GM13977 (cell line): ENCODE measurements at regions not wholly inside any gene's neighbourhood (a gene's known extent, or its start where the extent isn't known, plus 50 kb on each side); places are given as distances from the start of the nearest gene placed in this dataset.
"Not testable (repeated sequence)": the region's sequence is repeated elsewhere in the genome, so short reads cannot be mapped to it uniquely, and the experiment has no call there.

Experiments
- DNase-seq: peaks from one replicate; pipeline ENCODE4 v3.0.0; 2012; ENCODE audit warnings: low spot score
- CTCF ChIP-seq: IDR thresholded peaks from 2 replicates; pipeline ENCODE4 v1.5.1; 2012; ENCODE audit warnings: mild to moderate bottlenecking, control low read depth; ENCODE audit not compliant: insufficient read depth; ENCODE audit errors: extremely low read depth, missing control alignments
- in situ Hi-C: fragments of 300-500 bp; cut with MboI; formaldehyde crosslinking; loops from one replicate; pipeline ENCODE4 v1.12.0; 2022; ENCODE audit warnings: low sequenced_read_pairs, low pct_unique_long_range_greater_than_20kb, mixed read lengths, inconsistent platforms; ENCODE audit not compliant: unreplicated experiment

- in situ Hi-C loops = no loop called here
- no peak for TF ChIP-seq CTCF
- DNase-seq = no peak
Observed at GRCh38 chr2:187188783-187189631, 259.0 kb downstream of the CALCRL start.

DNA sequence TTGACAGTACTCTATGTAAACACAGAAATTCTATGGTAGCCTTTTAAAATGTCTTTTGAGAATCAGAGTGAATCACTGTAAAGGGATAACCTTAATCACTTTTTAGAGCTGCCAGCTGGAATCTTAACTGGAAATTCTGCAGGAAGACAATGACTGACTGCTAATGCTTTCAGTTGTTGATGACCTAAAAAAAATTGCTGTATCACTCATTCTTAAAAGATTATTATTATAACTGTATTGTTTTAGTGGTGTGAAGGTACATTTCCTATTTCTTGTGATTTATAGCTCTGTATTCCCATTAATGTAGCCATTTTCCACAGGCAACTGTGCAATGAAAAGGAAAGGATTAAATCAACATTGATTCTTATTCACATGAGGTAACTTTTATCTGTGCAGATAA, 260.5 kb downstream of the CALCRL start:
- DNase-seq = no peak
- in situ Hi-C loops = no loop called here
- TF ChIP-seq CTCF = no peak

GRCh38 chr2:187180529-187180928, 267.5 kb downstream of the CALCRL start:
- in situ Hi-C loops = no loop called here
- no peak for DNase-seq
- TF ChIP-seq CTCF = no peak

- DNase-seq, in situ Hi-C loops: not testable (repeated sequence)
Observed at GRCh38 chr2:187178876-187179275, 269.2 kb downstream of the CALCRL start.

DNA sequence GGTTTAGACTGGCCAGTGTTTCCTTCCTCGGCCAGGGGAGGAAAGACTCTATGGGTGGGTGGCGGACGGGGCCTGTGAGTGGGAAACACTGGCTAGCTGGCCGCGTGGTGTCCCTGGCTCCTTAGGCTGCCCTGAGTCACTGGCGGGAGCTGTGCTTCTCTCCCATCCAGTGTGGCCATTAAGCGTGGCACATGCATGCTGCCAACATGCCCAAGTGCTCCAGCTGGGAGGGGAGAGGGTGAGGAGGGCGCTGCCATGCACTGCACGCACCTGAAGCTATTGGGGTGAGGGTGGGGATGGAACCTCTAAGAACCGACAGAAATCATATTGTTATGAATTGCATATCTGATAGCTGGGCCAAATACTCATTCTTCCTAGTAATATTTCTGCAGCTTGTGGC, 270.8 kb downstream of the CALCRL start:
- in situ Hi-C loops = no loop called here
- no peak for TF ChIP-seq CTCF
- DNase-seq = no peak

- DNase-seq = no peak
- in situ Hi-C loops = loop anchor here (25.0 kb wide), 1 partner anchor 263 kb away; the partner anchor contains the start of gene CALCRL
- peak; percentile 23 for TF ChIP-seq CTCF
Observed at GRCh38 chr2:187174582-187174981, 273.5 kb downstream of the CALCRL start.

GRCh38 chr2:187171318-187171717, 276.7 kb downstream of the CALCRL start:
- no peak for DNase-seq
- TF ChIP-seq CTCF = no peak
- in situ Hi-C loops = loop anchor here (25.0 kb wide), 1 partner anchor 266 kb away; the partner anchor contains the start of gene CALCRL
